Mesothelial cell of epicardium (in vitro differentiated cells): ENCODE measurements at regions not wholly inside any gene's neighbourhood (a gene's known extent, or its start where the extent isn't known, plus 50 kb on each side); places are given as distances from the start of the nearest gene placed in this dataset.
"Not testable (repeated sequence)": the region's sequence is repeated elsewhere in the genome, so short reads cannot be mapped to it uniquely, and the experiment has no call there.

Experiments used
- DNase-seq, 2 experiments: peaks; one replicate each; pipeline ENCODE4 v3.0.0; 2021; ENCODE audit warnings: low spot score in 2 of 2; ENCODE audit not compliant: unreplicated experiment in 2 of 2
- H3K27ac Mint-ChIP-seq: 2 replicates; pipeline ENCODE4 v1.8.0; 2021; ENCODE audit warnings: mixed read lengths
- H3K27me3 Mint-ChIP-seq: 2 replicates; pipeline ENCODE4 v1.8.0; 2021; ENCODE audit warnings: low read depth, mixed read lengths
- H3K36me3 Mint-ChIP-seq: 2 replicates; pipeline ENCODE4 v1.8.0; 2021; ENCODE audit warnings: mixed read lengths
- H3K4me1 Mint-ChIP-seq: 2 replicates; pipeline ENCODE4 v1.8.0; 2021; ENCODE audit warnings: mixed read lengths
- H3K4me3 Mint-ChIP-seq: 2 replicates; pipeline ENCODE4 v1.8.0; 2021; ENCODE audit warnings: mild to moderate bottlenecking, moderate library complexity, mixed read lengths
- H3K9me3 Mint-ChIP-seq: 2 replicates; pipeline ENCODE4 v1.8.0; 2021; ENCODE audit warnings: mixed read lengths
- TF ChIP-seq, protein P1 (sequence below): fragments of 200-600 bp; sonication (generic); IDR thresholded peaks from one replicate; pipeline ENCODE4 v1.5.0; 2021; ENCODE audit warnings: antibody characterized with exemption; ENCODE audit not compliant: unreplicated experiment

DNA sequence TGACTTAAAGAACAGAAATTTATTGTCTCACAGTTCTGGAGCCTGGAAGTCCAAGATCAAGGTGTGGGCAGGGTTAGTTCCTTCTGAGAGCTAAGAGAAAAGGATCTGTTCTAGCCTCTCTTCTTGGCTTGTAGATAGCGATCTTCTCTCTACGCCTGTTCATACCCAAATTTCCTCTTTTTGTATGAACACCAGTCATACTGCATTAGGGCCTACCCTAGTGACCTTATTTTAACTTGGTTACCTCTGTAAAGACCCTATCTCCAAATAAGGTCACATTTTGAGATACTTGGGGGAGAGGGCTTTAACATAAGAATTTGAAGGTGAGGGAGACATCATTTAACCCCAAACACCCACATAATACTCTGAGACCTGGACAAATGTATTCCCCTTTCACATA lies 55.6 kb upstream of the SPP1 start:
- H3K27me3 Mint-ChIP-seq = peaks cover 26% of the 10 kb centered on the region
- no peaks in the 10 kb centered on the region for H3K9me3 Mint-ChIP-seq
- no peak overlapping the region for H3K4me3 Mint-ChIP-seq
- H3K4me1 Mint-ChIP-seq = peaks cover 54% of the 10 kb centered on the region
- H3K27ac Mint-ChIP-seq = peak overlapping the region; percentile 30
- TF ChIP-seq, protein P1, sequence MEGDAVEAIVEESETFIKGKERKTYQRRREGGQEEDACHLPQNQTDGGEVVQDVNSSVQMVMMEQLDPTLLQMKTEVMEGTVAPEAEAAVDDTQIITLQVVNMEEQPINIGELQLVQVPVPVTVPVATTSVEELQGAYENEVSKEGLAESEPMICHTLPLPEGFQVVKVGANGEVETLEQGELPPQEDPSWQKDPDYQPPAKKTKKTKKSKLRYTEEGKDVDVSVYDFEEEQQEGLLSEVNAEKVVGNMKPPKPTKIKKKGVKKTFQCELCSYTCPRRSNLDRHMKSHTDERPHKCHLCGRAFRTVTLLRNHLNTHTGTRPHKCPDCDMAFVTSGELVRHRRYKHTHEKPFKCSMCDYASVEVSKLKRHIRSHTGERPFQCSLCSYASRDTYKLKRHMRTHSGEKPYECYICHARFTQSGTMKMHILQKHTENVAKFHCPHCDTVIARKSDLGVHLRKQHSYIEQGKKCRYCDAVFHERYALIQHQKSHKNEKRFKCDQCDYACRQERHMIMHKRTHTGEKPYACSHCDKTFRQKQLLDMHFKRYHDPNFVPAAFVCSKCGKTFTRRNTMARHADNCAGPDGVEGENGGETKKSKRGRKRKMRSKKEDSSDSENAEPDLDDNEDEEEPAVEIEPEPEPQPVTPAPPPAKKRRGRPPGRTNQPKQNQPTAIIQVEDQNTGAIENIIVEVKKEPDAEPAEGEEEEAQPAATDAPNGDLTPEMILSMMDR = no peak
- no peaks in the 10 kb centered on the region for H3K36me3 Mint-ChIP-seq
- no peak for DNase-seq

DNA sequence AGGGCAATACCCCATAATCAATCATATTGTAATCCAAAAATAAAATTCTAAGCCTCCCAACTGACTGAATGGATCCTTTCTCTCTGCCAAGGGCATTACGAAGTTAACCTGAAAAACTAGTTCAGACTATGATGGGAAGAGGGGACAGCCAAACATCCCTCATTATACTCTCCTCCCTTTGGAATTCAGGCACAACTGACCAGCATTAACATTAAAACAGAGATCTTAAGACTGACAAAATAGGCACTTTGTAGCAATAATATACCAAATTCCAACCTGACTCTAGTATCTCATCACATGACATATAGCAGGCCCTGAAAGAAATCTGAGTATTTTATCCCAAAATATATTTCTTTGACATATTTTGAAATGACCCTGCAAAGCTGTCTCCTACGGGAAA lies 55.0 kb upstream of the SPP1 start:
- DNase-seq = no peak
- Mint-ChIP-seq H3K36me3 (no peaks in the 10 kb centered on the region), H3K27me3 (peaks cover 26% of the 10 kb centered on the region), H3K27ac (peak overlapping the region; percentile 22), H3K4me1 (peaks cover 54% of the 10 kb centered on the region), H3K9me3 (no peaks in the 10 kb centered on the region), H3K4me3 (no peak overlapping the region)
- TF ChIP-seq, protein P1 = no peak

DNA sequence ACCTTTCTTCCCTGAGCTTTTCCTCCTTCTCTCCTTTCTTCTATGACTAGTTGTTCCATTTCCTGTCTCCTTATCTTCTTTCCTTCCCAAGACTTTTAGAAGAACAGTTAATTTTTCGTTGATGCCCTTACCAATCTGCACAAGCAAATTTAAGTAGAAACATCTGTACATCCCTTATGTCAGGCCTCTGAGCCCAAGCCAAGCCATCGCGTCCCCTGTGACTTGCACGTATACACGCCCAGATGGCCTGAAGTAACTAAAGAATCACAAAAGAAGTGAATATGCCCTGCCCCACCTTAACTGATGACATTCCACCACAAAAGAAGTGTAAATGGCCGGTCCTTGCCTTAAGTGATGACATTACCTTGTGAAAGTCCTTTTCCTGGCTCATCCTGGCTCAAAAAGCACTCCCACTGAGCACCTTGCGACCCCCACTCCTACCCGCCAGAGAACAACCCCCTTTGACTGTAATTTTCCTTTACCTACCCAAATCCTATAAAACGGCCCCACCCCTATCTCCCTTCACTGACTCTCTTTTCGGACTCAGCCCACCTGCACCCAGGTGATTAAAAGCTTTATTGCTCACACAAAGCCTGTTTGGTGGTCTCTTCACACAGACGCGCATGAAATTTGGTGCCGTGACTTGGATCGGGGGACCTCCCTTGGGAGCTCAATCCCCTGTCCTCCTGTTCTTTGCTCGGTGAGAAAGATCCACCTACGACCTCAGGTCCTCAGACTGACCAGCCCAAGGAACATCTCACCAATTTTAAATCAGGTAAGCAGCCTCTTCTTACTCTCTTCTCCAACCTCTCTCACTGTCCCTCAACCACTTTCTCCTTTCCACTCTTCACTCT lies 53.7 kb upstream of the SPP1 start:
- not testable (repeated sequence) for DNase-seq, H3K36me3 Mint-ChIP-seq, H3K9me3 Mint-ChIP-seq
- peak overlapping the region; percentile 72 for H3K27ac Mint-ChIP-seq
- peak overlapping the region; percentile 57 for H3K4me3 Mint-ChIP-seq
- H3K4me1 Mint-ChIP-seq = peaks cover 50% of the 10 kb centered on the region
- peaks cover 26% of the 10 kb centered on the region for H3K27me3 Mint-ChIP-seq

DNA sequence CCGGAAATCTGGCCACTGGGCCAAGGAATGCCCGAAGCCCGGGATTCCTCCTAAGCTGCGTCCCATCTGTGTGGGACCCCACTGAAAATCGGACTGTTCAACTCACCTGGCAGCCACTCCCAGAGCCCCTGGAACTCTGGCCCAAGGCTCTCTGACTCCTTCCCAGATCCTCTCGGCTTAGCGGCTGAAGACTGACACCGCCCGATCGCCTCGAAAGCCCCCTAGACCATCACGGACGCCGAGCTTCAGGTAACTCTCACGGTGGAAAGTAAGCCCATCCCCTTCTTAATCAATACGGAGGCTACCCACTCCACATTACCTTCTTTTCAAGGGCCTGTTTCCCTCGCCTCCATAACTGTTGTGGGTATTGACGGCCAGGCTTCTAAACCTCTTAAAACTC lies 51.4 kb upstream of the SPP1 start:
- DNase-seq, H3K36me3 Mint-ChIP-seq, H3K9me3 Mint-ChIP-seq, H3K27ac Mint-ChIP-seq: not testable (repeated sequence)
- Mint-ChIP-seq H3K4me1 (peaks cover 35% of the 10 kb centered on the region), H3K4me3 (peak overlapping the region; percentile 15), H3K27me3 (peaks cover 26% of the 10 kb centered on the region)
